ENCODE measurements at regions not wholly inside any gene's neighbourhood (a gene's known extent, or its start where the extent isn't known, plus 50 kb on each side); places are given as distances from the start of the nearest gene placed in this dataset.
"Not testable (repeated sequence)": the region's sequence is repeated elsewhere in the genome, so short reads cannot be mapped to it uniquely, and the experiment has no call there.

- DNase-seq (ENCODE audit: low spot score): peak; percentile 55
Observed at GRCh38 chr15:69554279-69554961, 101.8 kb downstream of the RPLP1 start.

- DNase-seq (ENCODE audit: low spot score): no peak
Observed at GRCh38 chr15:69555080-69555479, 102.5 kb downstream of the RPLP1 start.

GRCh38 chr15:69556344-69556743 lies 103.7 kb downstream of the RPLP1 start:
- DNase-seq (ENCODE audit: low spot score): peak; percentile 38

GRCh38 chr15:69557020-69557706 lies 104.5 kb downstream of the RPLP1 start:
- DNase-seq (ENCODE audit: low spot score): peak; percentile 78

GRCh38 chr15:69557707-69558409 lies 105.2 kb downstream of the RPLP1 start:
- no peak for DNase-seq (ENCODE audit: low spot score)

- no peak for DNase-seq (ENCODE audit: low spot score)
Observed at GRCh38 chr15:69559440-69560190, 107.0 kb downstream of the RPLP1 start.

- DNase-seq (ENCODE audit: low spot score): peak; percentile 53
Observed at GRCh38 chr15:69561071-69561784, 108.6 kb downstream of the RPLP1 start.

- no peak for DNase-seq (ENCODE audit: low spot score)
Observed at GRCh38 chr15:69562116-69562515, 109.5 kb downstream of the RPLP1 start.

GRCh38 chr15:69562564-69562963 lies 109.9 kb downstream of the RPLP1 start:
- DNase-seq (ENCODE audit: low spot score): no peak

GRCh38 chr15:69565066-69565655 lies 112.5 kb downstream of the RPLP1 start:
- no peak for DNase-seq (ENCODE audit: low spot score)

- not testable (repeated sequence) for DNase-seq (ENCODE audit: low spot score)
Observed at GRCh38 chr15:69567238-69567760, 114.7 kb downstream of the RPLP1 start.

- DNase-seq (ENCODE audit: low spot score): no peak
Observed at GRCh38 chr15:69568173-69569009, 115.8 kb downstream of the RPLP1 start.

- no peak for DNase-seq (ENCODE audit: low spot score)
Observed at GRCh38 chr15:69570454-69570853, 117.8 kb downstream of the RPLP1 start.

- DNase-seq (ENCODE audit: low spot score): no peak
Observed at GRCh38 chr15:69570997-69571396, 118.4 kb downstream of the RPLP1 start.

GRCh38 chr15:69573278-69573677 lies 120.7 kb downstream of the RPLP1 start:
- not testable (repeated sequence) for DNase-seq (ENCODE audit: low spot score)

GRCh38 chr15:69573815-69574475 lies 121.3 kb downstream of the RPLP1 start:
- no peak for DNase-seq (ENCODE audit: low spot score)

GRCh38 chr15:69574506-69574905 lies 121.9 kb downstream of the RPLP1 start:
- DNase-seq (ENCODE audit: low spot score): no peak

GRCh38 chr15:69575387-69575786 lies 122.8 kb downstream of the RPLP1 start:
- no peak for DNase-seq (ENCODE audit: low spot score)

- DNase-seq (ENCODE audit: low spot score): peak; percentile 66
Observed at GRCh38 chr15:69576035-69576526, 123.5 kb downstream of the RPLP1 start.

Measured in mucosa of gallbladder (tissue), 1 donor.